HG03432 (cell line): ENCODE measurements at regions not wholly inside any gene's neighbourhood (a gene's known extent, or its start where the extent isn't known, plus 50 kb on each side); places are given as distances from the start of the nearest gene placed in this dataset.

Source experiments
- ATAC-seq: cut with Tn5 transposase; IDR thresholded peaks from one replicate; pipeline ENCODE4 v1.9.1; 2021; ENCODE audit warnings: mild to moderate bottlenecking, moderate library complexity; ENCODE audit not compliant: unreplicated experiment

DNA sequence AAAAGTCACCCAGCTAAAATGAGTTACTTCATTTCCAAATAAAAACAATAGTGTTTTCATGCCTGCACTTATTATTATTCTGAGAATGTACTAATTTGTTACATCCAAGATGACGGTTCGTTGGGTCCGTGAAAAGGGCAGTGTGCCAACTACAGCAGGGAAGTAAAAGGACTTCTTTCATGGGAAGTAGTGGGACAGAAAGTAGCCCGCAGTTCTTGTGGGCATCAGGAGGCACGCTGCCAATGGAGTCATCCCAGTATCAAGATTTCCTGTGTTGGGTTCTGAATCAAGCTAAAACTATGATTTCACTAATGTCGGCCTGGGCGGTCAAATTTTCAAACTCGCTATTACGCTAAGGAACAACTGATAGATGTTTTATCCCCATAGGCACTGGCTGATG is 254.5 kb upstream of the SOX2 start:
- no peak for ATAC-seq

DNA sequence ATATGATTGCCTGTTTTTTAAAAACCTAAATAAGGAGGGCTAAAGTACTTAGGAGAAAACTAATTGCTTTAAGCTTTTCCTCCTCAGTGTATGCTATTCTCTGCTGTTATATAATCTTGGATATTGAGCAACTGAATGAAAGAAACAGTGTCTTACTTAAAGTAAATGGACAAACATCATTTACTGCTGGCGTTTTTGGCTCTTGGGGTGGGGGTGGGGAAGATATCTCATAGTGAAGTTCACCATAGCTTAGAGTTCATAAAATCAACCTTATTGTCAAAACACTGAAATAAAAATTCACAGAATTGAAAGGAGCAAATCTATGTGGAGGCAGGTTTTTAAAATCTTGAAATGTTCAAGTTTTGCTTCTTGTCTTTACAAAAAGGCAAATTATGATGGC is 256.4 kb upstream of the SOX2 start:
- no peak for ATAC-seq

DNA sequence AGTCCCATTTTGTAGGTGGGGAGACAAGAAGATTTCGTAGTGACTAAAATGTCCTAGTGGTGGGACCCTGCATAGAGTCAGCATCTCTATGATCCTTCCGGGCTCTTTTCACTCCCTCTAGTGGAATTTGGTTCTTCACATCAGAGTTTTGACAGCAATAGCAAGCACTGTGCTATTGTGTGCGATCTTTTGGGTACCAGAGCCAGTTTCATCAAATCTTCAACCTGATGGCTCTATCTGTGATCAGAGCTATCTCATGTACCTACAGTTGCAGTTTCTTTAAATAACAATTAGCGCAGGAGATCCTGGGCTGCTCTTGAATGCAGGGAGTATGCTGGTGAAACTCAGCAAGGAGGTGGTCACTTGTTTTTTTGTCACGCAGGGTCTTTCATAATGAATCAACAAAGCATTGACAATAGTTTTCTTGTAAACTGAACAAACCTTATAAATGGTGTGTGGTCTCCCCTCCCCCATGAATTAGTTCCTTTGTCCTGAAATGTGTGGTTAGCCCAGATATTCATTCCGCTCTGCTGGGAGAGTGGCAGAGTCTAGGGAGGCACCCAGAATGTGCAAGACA is 257.2 kb upstream of the SOX2 start:
- no peak for ATAC-seq

DNA sequence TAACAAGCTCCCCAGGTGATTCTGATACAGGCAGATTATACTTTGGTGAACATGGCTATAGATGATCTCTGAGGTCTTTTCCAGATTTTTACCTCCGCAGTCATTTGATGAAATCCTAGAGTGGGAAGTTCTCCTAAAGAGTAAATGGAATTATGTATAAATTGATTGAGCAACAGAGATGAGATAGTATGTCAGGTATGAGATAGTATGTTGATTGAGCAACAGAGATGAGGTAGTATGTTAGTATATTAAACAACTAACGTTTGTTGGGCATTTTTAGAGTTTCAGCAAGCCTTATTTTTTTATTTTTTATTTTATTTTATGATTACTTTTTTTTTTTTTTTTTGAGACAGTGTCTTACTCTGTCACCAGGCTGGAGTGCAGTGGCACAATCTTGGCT is 265.0 kb upstream of the SOX2 start:
- no peak for ATAC-seq

DNA sequence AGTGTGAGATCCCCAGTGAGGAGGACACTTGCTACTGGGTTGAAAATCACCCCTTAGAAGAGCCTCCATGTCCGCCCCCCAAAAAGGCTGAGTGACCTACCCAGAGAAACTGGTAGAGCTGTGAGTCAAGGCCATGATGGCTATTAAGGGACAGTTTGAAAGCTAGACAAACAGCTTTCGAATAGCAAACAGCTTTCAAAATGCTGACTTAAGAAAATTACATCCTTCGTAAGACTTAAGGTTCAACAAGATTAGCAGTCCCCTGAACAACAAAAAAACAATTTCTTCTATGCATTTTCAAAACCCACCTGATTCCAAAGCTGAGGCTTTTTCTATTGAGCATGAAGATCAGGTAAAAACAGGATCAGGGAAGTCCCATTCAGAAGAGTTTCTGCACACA is 269.7 kb upstream of the SOX2 start:
- ATAC-seq, result no peak

DNA sequence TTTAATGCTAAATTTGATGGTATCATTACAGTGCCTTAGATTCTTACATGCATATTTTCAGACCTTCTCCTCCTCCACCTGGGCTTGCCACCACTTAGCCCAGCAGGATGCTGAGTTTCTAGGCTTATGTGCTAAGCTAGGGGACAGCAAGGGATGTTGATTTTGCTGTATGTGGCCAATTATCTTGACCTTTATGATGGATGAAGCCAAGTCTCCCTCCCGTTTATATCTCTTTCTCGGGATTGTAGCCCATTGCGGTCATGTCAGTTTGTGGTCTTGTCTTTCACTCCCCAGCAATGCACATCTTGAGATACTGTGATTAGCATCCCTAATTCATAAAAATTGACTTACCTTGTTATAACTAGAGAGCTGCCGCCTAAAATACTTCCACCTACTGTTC is 278.7 kb upstream of the SOX2 start:
- no peak for ATAC-seq

DNA sequence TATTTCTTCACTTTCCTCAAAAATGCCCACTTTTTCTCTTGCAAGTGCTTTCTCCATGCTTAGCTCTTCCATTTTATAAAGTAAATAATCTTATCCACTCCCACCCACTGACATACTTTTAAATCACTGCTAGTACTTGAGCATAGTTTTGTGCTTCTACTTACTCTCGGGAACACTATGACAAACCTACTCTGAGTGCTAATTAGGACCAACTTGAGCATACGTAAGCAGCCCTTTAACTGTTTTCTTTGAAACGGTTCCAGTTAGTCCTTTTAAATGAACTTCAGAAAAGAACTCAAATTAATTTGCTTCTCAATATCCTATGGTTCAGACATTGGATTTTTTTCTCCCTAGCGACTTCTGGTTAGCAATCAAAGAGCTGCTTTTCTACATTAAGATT is 280.0 kb upstream of the SOX2 start:
- no peak for ATAC-seq

DNA sequence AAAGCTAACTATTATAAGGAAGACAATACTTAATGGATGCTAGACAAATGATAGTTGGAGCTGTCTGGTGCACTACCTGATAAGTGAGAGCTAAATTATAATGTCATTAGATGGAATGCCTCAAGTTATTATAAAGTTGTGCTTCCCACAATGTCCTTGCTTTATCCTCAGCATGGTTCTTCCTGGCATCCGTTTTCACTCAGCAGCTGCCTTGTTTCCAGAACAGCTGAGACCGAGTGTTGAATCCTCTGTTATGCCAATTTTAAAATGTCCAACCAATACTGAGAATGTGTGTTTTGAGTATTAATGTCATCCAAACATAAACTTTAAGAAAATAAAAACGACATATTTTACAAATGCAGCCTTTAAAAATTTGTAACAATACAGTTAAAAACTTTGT is 286.7 kb upstream of the SOX2 start:
- no peak for ATAC-seq

DNA sequence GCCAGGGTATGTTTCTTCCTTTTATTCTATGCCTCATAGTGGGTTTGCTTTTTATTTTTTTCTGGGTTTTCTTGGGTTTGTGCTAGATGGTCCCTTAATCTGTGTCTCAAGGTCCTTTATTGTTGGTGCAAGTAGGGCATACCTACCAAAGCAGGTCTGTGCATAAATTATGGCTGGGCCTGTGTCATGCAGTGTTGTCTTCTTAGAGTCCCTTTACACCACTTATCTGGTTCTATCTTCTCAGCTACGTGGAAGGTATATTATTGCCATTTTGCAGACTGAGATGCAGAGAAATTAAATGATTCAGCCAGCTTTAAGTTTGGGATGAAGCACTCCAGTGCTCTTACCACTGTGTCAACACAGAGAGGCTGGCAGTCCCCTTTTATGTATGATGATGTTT is 293.5 kb upstream of the SOX2 start:
- no peak for ATAC-seq

DNA sequence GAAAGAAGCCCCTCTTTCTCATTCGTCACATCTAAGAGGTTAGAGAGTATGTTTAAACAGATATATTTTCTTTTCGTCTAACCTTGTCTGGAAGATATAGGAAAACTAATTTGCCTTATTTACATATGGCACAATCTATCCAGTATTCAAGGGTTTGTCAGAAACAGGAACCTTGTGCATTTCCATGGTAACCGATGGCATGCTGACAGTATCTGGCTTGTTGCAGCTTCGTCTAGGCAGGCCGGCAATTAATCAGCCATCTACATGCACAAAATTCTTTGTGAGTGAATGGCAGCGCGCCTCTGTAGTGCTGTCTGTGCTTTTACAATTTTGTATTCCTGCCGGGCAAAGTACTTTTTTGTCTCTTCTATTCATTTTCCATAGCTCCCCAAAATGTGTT is 294.0 kb upstream of the SOX2 start:
- no peak for ATAC-seq

DNA sequence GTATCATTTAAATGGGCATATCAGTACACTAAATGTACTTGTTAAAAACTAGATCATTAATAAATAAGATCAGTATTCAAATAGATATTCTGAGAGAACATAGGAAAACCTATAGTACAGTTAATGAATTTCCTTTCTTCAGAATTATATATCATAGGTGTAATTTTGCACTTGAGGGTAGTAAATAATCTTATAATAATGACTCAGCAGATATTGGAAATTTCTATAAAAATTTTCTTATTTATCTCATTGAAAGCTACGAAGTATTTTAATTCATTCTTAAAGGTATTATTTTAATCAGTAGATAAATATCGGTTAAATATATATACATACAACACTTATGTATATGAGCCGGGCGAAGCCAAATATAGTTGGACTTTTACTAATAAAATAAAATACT is 300.9 kb upstream of the SOX2 start:
- ATAC-seq, result no peak

DNA sequence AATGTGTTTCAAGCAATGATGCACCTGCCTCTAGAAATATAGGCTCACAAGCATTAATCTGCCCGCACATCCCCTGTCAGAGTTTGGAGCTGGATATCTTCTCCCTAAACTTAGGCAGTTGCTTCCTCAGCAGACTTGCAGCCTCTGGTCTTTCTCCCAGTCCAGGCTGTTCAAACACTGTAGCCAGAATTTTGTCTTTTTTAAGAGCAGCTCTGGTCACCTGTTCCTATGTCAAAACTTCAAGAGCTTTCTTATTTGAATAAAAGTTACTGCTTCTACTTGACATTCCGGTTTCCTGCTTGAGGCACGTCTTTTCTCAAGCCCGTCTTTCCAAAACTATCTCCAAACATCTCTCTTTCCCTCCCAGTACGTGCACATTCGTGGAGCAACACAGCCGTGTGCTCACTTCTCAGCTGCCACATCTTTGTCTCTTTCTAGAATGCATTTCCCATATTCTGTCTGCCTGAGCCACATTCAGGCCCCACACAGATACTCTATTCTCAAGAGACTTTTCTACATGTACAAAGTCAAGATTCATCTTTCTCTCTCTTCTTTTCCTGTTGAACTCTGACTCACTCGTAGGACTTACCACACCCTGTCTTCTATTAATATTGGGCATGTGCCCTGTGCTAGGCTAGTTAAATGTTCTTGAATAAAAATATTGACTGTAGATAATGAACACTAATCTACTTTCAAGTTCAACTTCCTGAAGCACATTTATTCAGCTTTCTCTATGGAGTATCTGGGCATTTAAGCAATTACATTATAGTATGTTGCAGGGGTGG is 307.7 kb upstream of the SOX2 start:
- ATAC-seq, result no peak

DNA sequence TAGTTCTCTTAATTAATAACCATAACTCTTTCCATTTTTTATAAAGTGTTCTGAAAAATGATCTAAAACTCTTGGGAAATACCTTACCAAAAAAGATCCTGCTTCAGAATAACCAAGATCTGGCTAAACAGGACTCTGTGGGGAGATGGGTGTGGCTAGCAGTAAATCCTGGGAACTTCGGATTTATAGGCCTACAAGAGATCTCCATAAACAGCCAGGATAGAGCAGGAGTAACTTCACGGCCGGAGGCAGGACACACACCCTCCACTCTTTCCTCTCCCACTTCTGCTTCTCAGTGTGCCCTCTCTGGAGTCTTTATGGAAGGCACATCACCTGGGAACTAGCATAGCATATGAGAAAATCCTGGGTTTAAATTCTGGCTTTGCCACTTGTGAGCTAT is 309.4 kb upstream of the SOX2 start:
- no peak for ATAC-seq

DNA sequence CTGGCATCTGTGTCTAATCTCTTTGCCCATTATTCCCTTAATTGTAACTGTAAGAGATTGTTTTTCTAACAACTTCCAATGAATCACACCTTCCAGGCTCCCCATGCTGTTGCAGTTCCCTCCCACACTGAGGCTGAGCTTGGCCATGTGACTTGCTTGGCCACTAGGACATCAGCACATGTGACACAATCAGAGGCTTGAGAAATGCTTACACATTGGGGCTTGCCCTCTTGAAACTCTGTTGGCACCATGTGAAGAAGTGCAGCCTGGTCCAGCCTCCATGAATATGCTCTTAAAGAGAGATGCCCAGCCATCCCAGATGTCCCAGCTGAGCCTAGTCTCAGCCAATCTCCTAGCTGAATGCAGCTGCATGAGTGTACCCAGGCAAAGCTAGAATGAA is 326.8 kb upstream of the SOX2 start:
- ATAC-seq, result no peak

DNA sequence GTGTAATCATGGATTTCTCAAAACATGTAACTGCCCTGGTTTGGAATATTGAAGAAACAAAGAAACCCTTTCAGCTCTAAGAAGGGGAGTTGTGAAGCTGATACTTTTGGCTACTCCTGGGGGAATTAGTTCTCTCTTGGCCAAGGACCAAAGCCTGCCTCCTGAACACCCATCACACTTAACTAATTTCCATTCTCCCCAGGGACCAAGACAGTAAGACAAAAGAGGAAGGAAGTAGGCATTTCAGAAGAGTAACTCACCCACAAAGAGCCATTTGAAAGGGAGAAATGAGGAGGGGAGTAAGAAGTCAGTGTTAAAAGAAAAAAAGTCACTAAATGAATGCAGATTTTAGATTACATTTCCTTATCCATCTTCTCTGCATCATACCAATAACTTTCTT is 328.0 kb upstream of the SOX2 start:
- ATAC-seq, result no peak

DNA sequence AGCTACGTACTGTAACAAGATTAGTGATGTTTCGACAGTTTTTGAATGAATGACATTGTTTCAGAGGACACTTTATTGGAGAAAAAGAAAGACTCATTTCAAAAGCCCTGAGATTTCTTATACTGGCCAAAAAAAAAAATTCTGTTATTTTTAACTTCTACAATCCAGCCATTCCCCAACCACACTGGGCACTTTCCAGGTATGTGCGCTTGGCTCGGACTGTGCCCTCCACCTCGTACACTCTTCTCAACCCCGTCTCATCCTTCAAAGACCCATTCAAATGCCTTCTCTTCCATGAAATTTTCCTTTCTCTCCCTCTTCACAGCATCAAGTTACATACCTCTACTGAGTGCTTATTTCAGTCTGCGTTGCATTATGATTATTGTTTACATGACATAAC is 328.5 kb upstream of the SOX2 start:
- ATAC-seq, result no peak

DNA sequence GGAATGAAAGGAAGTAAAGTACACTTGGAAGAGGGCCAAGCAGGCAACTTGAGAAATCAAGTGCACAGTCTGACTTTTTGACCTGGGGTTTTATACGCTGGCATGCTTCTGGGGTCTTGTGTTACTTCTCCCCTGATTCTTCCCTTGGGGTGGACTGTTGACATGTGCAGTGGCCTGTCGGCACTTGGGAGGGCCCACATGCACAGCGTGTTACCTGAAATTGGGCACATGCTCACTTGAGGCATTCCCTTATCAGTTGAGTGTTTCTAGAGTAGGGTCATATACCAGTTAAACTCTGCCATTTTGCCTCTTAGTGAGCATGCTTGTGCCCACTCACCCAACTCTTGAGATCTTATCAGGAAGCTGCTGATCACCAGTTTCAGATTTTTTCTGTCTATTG is 329.1 kb upstream of the SOX2 start:
- ATAC-seq, result no peak

DNA sequence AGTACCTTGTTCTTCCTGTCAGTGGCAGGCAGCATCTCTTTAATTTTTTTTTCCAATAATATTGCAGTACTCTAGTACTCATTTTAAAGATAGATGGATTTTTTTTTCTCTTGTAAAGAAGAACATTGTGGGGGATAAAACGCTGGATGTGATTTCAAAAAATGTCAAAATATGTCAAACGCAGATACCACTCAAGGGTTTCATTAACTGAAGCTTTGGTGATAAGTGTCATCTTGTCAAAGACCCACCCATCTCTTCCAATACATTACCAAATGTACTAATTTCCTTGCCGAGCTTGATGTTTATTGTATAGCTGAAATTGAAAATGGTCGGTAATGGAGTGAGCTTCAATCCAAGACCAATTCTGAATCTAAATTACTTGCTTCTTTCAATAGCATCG is 332.4 kb upstream of the SOX2 start:
- ATAC-seq, result no peak

DNA sequence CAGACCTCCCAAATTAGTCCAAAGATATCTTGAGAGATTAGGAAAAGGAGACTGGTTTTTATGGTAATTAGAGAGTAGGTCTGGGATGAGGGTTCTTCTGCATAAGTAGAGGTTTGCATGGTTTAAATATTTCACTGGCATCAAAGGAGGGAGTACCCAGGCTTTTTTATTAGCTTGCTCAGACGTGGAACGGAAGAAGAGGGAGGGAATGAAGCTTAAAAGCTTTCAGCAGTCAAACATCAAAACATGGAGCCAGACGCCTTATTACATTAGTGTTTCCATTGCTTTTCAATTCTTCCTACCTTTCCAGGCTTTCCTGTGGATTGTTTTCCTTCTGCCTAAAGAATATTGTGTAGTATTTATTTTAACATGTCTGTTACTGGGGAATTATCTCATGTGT is 342.1 kb upstream of the SOX2 start:
- ATAC-seq, result no peak

DNA sequence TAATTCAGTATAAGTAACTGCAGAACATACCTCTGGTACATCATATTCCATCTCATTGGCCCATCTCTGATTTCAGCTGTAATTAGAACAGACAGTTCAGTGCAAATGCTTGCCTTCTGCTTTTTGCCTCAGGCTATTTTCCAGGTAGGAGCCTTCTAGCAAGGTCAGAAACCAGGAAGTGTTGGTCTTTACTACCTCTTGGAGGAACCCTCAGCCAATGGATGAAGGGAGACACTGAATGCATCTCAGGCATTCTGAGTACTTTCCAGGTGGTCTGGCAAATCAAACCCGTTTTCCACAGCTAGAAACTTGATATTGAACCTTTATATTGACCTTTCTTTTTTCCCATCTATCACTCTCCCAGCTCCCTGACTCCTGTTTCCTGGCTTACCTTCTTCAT is 348.5 kb upstream of the SOX2 start:
- ATAC-seq, result no peak

DNA sequence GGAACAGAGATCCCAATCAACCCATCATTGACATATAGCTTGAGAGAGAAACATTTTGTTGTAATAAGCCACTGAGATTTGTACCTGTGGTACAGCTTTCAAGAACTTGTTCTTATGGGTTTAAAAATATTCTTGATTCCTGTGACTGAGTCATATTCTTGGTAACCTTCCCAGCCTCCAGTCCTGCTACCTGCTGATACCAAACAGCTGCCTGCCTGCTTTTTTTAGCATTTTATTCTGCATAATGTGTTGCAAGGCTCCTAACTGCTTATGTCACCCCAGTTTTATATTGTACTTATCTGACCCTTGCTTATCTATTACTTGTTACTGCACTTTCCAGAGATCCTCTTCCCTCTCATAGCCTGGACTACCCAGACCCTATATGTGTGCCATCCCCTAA is 349.3 kb upstream of the SOX2 start:
- ATAC-seq, result no peak

DNA sequence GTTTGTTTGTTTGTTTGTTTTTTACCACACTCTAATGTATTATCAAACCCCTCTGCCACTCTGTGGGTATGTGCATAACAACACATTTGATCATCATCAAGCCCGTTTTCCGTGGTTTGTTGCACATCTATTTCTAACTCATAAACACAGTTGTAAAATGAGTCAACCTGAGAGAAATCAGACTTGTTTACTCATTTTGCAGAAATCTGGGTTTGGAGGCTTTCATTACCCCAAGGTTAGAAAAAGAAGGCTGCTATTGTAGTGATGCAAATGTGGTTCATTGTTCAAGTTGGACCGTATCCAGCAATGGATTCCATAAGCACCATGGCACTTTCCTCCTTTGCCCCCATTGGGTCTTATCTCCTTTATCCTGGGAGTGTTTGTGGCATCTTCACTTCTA is 353.2 kb upstream of the SOX2 start:
- peak; percentile 84 for ATAC-seq

DNA sequence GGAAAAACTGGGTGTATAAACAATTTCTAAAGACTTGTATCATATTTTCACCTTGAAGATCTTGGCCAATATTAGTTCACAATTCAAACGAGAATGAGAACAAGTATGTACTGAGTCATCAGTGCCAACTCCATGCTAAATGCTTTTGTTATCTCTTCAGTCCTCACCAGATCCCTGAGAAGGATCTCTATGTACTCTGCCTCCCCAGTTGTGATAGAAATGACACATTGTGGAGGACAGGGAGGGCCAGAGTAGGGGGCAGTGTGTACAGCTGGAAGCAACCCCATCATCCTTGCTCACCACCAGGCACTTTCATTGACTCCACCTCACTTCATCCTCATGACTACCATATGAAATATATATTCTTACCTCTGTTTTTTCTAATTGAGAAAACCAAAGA is 353.7 kb upstream of the SOX2 start:
- no peak for ATAC-seq
